Cerebellar cortex (tissue), 1 donor: ENCODE measurements at regions not wholly inside any gene's neighbourhood (a gene's known extent, or its start where the extent isn't known, plus 50 kb on each side); places are given as distances from the start of the nearest gene placed in this dataset.
"Not testable (repeated sequence)": the region's sequence is repeated elsewhere in the genome, so short reads cannot be mapped to it uniquely, and the experiment has no call there.

Experiments
- DNase-seq: peaks from one replicate; pipeline ENCODE4 v3.0.0-alpha.2; 2015; ENCODE audit warnings: low spot score

DNA sequence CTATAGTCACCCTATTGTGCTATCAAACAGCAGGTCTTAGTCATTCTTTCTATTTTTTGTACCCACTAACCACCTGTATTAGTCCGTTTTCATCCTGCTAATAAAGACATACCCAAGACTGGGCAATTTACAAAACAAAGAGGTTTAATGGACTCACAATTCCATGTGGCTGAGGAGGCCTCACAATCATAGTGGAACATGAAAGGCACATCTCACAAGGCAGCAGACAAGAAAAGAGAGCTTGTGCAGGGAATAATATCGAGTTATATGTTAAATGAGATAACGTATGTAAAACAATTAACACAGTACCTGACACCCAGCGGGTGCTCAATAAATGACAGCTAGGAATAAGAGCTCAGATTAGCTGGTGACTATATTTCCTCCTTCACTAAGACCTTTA lies 88.1 kb upstream of the WDR44 start:
- no peak for DNase-seq

DNA sequence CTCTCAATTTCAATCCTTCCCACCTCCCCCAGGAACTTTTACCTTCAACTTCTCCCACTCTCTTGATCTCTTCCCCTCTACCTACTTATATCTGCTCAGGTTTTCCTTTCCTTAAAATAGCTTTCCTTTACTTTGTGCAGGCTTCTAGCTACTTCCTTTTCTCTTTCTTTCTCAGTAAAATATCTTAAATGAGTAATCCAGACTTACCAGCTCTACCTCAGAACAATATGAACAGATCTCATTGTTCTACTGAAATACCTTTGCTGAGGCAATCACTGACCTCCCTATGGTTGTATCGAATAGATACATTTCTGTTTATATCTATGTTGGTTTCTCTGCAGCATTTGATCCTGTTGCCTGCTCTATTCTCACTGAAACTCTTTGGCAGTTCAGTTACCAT lies 86.7 kb upstream of the WDR44 start:
- no peak for DNase-seq

DNA sequence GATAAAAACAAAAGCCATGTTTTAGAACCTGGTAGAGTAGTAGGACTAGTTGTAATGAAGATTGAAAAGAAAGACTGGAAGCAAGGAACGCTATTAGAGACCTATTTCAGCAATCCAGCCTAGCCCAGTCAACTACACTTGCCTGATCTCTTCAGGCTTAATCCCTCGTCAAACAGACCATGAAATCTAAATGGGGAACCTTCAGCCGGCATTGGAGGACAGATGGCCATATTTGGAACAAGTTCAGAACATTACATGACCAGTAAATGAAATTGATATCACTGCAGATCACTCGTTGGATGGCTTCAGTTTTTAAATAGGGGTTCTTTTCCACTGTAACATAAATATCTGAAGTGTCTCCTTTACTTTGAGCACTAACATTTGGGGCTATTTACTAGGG lies 84.8 kb upstream of the WDR44 start:
- DNase-seq = peak; percentile 48

DNA sequence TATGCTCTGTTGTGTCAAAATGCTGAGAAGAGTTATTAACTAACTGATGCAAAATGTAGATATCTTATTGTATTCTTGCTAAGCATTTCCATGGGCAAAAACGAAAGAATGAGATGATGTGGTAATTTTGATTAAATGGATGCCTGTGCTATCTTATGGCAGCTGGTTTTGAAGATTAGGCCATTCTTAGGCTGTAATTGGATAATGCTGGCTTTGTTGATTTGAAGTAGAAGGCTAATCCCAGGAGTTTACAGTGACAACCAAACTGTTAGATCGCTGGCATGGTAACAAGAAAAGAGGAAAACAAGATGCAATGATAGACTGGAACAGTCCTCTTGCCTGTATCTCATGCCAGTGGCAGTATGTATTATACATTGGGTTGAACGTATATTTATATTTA lies 74.1 kb upstream of the WDR44 start:
- DNase-seq = no peak

DNA sequence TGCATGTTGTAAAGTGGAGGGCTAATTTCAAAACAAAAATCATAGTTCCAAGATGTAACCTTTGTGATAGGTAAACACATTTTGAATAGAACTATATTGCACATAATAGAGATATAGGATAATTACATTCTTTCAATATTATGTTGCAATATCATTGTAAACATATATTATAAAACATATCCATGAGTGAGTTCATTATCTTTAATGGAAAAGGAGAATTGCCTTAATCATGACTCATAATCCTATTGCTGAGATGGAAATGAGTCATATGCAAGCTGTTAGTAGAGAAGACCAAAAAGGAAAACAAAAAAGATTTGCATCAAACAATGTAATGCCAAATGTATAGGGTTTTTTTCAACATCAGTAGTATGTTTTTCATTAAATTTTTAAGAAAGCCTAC lies 73.7 kb upstream of the WDR44 start:
- DNase-seq = no peak

DNA sequence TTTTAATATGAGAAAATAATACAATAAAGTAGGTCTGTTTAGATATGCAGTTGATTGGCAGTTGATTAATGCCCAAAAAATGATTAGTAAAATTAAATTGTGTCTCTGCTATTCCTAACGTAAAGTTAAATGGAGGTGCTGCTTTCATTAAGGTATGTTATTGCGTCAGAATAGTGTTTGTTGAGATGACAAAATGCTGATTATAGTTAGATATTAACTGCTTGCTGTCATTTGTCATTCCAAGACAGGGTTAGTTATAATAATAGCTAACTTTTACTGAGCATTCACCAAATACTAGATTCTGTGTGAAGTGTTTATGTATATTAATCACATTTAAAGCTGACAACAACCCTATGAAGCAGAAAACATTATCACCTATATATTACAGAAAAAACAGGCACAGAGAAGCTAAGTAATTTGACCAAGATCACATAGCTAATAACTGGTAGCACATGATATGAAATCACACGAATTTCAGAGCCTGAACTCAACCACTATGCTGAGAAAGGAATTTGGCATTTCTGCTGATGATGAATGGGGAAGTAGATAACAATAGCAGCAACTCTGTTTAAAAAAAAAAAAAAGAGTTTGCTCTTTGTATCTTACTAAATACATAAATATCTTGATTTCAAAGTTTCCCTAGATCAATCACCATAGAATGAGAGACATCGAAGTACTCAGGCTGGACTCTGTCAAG lies 59.7 kb upstream of the WDR44 start:
- DNase-seq = no peak

DNA sequence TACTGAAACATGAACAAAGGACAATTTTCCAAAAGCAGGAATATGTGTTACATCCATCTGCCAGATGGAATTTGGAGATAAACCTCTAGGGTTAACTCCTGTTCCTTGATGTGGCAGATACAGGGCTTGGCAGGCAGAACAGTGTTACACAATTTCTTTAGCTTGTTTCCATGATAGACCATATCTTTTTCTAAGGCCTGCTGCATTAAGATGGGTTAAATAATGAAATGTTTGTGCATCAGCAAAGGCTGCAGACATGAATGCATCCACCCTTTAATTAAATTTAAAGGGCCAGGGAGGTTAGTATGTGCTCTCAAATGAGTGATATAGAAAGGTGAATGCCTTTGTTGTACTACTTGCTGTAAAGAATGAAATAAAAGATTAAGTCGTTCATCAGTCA lies 50.1 kb upstream of the WDR44 start:
- DNase-seq = not testable (repeated sequence)
